GM20000 (cell line): ENCODE measurements at regions not wholly inside any gene's neighbourhood (a gene's known extent, or its start where the extent isn't known, plus 50 kb on each side); places are given as distances from the start of the nearest gene placed in this dataset.
"Not testable (repeated sequence)": the region's sequence is repeated elsewhere in the genome, so short reads cannot be mapped to it uniquely, and the experiment has no call there.

Source experiments
- DNase-seq: peaks from one replicate; pipeline ENCODE4 v3.0.0; 2012; ENCODE audit warnings: low spot score
- CTCF ChIP-seq: IDR thresholded peaks from 2 replicates; pipeline ENCODE4 v1.5.1; 2012; ENCODE audit warnings: mild to moderate bottlenecking, control low read depth; ENCODE audit errors: extremely low read depth, missing control alignments

GRCh38 chr12:46484396-46485061, 112.0 kb upstream of the SLC38A2 start:
- no peak for TF ChIP-seq CTCF
- DNase-seq = no peak

- no peak for DNase-seq
- no peak for TF ChIP-seq CTCF
These were observed 111.2 kb upstream of the SLC38A2 start for GRCh38 chr12:46483572-46484395.

- no peak for DNase-seq
- no peak for TF ChIP-seq CTCF
These were observed 108.2 kb upstream of the SLC38A2 start for GRCh38 chr12:46480724-46481123.

GRCh38 chr12:46480316-46480715, 107.7 kb upstream of the SLC38A2 start:
- no peak for DNase-seq
- no peak for TF ChIP-seq CTCF

GRCh38 chr12:46478123-46478522, 105.5 kb upstream of the SLC38A2 start:
- TF ChIP-seq CTCF = no peak
- DNase-seq = no peak

GRCh38 chr12:46477541-46477940, 105.0 kb upstream of the SLC38A2 start:
- TF ChIP-seq CTCF = no peak
- no peak for DNase-seq

GRCh38 chr12:46475972-46476645, 103.5 kb upstream of the SLC38A2 start:
- no peak for TF ChIP-seq CTCF

GRCh38 chr12:46474385-46474784, 101.8 kb upstream of the SLC38A2 start:
- DNase-seq = not testable (repeated sequence)

More at GRCh38 chr12:46475972-46476645, 103.5 kb upstream of the SLC38A2 start:
- DNase-seq = no peak
